Astrocyte (in vitro differentiated cells and primary cell): ENCODE measurements at regions not wholly inside any gene's neighbourhood (a gene's known extent, or its start where the extent isn't known, plus 50 kb on each side); places are given as distances from the start of the nearest gene placed in this dataset.

ENCODE experiments used
- CTCF ChIP-seq: IDR thresholded peaks from 2 replicates; pipeline ENCODE4 v1.5.1; 2011; ENCODE audit warnings: low read depth, mild to moderate bottlenecking, inconsistent platforms, low read length, moderate library complexity; ENCODE audit not compliant: insufficient read depth
- EZH2 ChIP-seq: IDR thresholded peaks from 2 replicates; pipeline ENCODE4 v1.6.1; 2012; ENCODE audit warnings: mild to moderate bottlenecking, low read length, inconsistent platforms; ENCODE audit not compliant: insufficient read depth

DNA sequence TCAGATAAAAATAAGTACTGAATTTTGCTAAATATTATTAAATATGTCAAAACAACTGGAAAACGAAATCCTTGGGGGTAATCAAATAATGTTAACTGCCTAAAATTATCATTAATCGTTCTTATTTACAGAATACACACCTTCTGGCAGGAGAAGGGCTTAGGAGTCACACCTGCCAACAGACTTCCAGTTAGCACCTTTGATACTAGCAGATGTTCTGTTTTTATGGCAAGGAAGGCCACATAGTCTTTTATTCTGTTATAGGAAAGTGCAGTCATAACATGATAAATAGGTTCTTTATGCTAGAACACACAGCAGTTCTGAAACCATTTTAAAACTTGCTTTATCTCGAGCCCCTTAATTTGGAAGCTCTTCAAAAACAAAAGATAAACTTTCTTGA, 464.1 kb downstream of the UTRN start:
- TF ChIP-seq CTCF: no peak
- TF ChIP-seq EZH2: no peak
